GM18517 (cell line): ENCODE measurements at regions not wholly inside any gene's neighbourhood (a gene's known extent, or its start where the extent isn't known, plus 50 kb on each side); places are given as distances from the start of the nearest gene placed in this dataset.
"Not testable (repeated sequence)": the region's sequence is repeated elsewhere in the genome, so short reads cannot be mapped to it uniquely, and the experiment has no call there.

Experiments
- ATAC-seq: cut with Tn5 transposase; IDR thresholded peaks from one replicate; pipeline ENCODE4 v1.9.1; 2021; ENCODE audit warnings: mild to moderate bottlenecking, moderate library complexity; ENCODE audit not compliant: unreplicated experiment

- ATAC-seq: no peak
Observed at GRCh38 chr15:21262851-21263425, 177.4 kb downstream of the POTEB3 start.

- no peak for ATAC-seq
Observed at GRCh38 chr15:21261965-21262850, 178.1 kb downstream of the POTEB3 start.

GRCh38 chr15:21261396-21261964, 178.8 kb downstream of the POTEB3 start:
- ATAC-seq: no peak

GRCh38 chr15:21260966-21261395, 179.3 kb downstream of the POTEB3 start:
- ATAC-seq: no peak

GRCh38 chr15:21258635-21259034, 181.7 kb downstream of the POTEB3 start:
- not testable (repeated sequence) for ATAC-seq

GRCh38 chr15:21249508-21250019, 190.7 kb downstream of the POTEB3 start:
- not testable (repeated sequence) for ATAC-seq
